ENCODE measurements at regions not wholly inside any gene's neighbourhood (a gene's known extent, or its start where the extent isn't known, plus 50 kb on each side); places are given as distances from the start of the nearest gene placed in this dataset.

- TF ChIP-seq EZH2 (IDR thresholded peaks at IDR 0.05; ENCODE audit: borderline replicate concordance, low read length) (no peak), CTCF (IDR thresholded peaks at IDR 0.05; ENCODE audit: low read length) (no peak)
- no peaks in the 10 kb centered on the region for H3K9me3 ChIP-seq (ENCODE audit: low read length)
- H3K4me3 ChIP-seq (ENCODE audit: low read depth, low read length, poor library complexity, severe bottlenecking) = no peak overlapping the region
- H2AFZ ChIP-seq (ENCODE audit: low read length) = no peak overlapping the region
- no peak overlapping the region for H3K27ac ChIP-seq (ENCODE audit: low read depth, low read length, poor library complexity, severe bottlenecking)
- H4K20me1 ChIP-seq (ENCODE audit: insufficient read depth, low read length) = no peaks in the 10 kb centered on the region
- H3K27me3 ChIP-seq (ENCODE audit: insufficient read depth, low read length) = no peaks in the 10 kb centered on the region
- H3K4me2 ChIP-seq (ENCODE audit: low read length) = no peak overlapping the region
- H3K9ac ChIP-seq (ENCODE audit: low read length) = no peak overlapping the region
- H3K4me1 ChIP-seq (ENCODE audit: insufficient read depth, low read length, severe bottlenecking) = no peaks in the 10 kb centered on the region
- H3K36me3 ChIP-seq (ENCODE audit: insufficient read depth, low read length) = no peaks in the 10 kb centered on the region
- H3K79me2 ChIP-seq (ENCODE audit: insufficient read depth, low read length) = no peaks in the 10 kb centered on the region
- H3F3A ChIP-seq (ENCODE audit: insufficient read depth, low read length) = no peaks in the 10 kb centered on the region
- no peaks in the 10 kb centered on the region for H3K9me2 ChIP-seq (ENCODE audit: low read depth, low read length)
Observed at GRCh38 chr3:101091489-101091888, 98.3 kb upstream of the ABI3BP start.

- Histone ChIP-seq H3K9ac (ENCODE audit: low read length) (no peak overlapping the region), H3K79me2 (ENCODE audit: insufficient read depth, low read length) (no peaks in the 10 kb centered on the region), H3K36me3 (ENCODE audit: insufficient read depth, low read length) (no peaks in the 10 kb centered on the region), H2AFZ (ENCODE audit: low read length) (no peak overlapping the region), H3K4me3 (ENCODE audit: low read depth, low read length, poor library complexity, severe bottlenecking) (no peak overlapping the region), H4K20me1 (ENCODE audit: insufficient read depth, low read length) (no peaks in the 10 kb centered on the region), H3K27me3 (ENCODE audit: insufficient read depth, low read length) (no peaks in the 10 kb centered on the region), H3K4me2 (ENCODE audit: low read length) (no peak overlapping the region), H3K4me1 (ENCODE audit: insufficient read depth, low read length, severe bottlenecking) (no peaks in the 10 kb centered on the region), H3K27ac (ENCODE audit: low read depth, low read length, poor library complexity, severe bottlenecking) (no peak overlapping the region), H3F3A (ENCODE audit: insufficient read depth, low read length) (no peaks in the 10 kb centered on the region), H3K9me3 (ENCODE audit: low read length) (no peaks in the 10 kb centered on the region), H3K9me2 (ENCODE audit: low read depth, low read length) (no peaks in the 10 kb centered on the region)
- TF ChIP-seq EZH2 (IDR thresholded peaks at IDR 0.05; ENCODE audit: borderline replicate concordance, low read length) (no peak), CTCF (IDR thresholded peaks at IDR 0.05; ENCODE audit: low read length) (no peak)
Observed at GRCh38 chr3:101085752-101086151, 92.5 kb upstream of the ABI3BP start.

GRCh38 chr3:101084404-101084803 lies 91.2 kb upstream of the ABI3BP start:
- no peaks in the 10 kb centered on the region for H3K9me3 ChIP-seq (ENCODE audit: low read length)
- H3K4me2 ChIP-seq (ENCODE audit: low read length) = no peak overlapping the region
- H3K79me2 ChIP-seq (ENCODE audit: insufficient read depth, low read length) = no peaks in the 10 kb centered on the region
- no peak overlapping the region for H3K9ac ChIP-seq (ENCODE audit: low read length)
- H3F3A ChIP-seq (ENCODE audit: insufficient read depth, low read length) = no peaks in the 10 kb centered on the region
- no peaks in the 10 kb centered on the region for H3K4me1 ChIP-seq (ENCODE audit: insufficient read depth, low read length, severe bottlenecking)
- no peaks in the 10 kb centered on the region for H4K20me1 ChIP-seq (ENCODE audit: insufficient read depth, low read length)
- no peak overlapping the region for H3K27ac ChIP-seq (ENCODE audit: low read depth, low read length, poor library complexity, severe bottlenecking)
- no peak overlapping the region for H2AFZ ChIP-seq (ENCODE audit: low read length)
- TF ChIP-seq CTCF (IDR thresholded peaks at IDR 0.05; ENCODE audit: low read length) (no peak), EZH2 (IDR thresholded peaks at IDR 0.05; ENCODE audit: borderline replicate concordance, low read length) (no peak)
- H3K9me2 ChIP-seq (ENCODE audit: low read depth, low read length) = no peaks in the 10 kb centered on the region
- H3K27me3 ChIP-seq (ENCODE audit: insufficient read depth, low read length) = no peaks in the 10 kb centered on the region
- H3K4me3 ChIP-seq (ENCODE audit: low read depth, low read length, poor library complexity, severe bottlenecking) = no peak overlapping the region
- H3K36me3 ChIP-seq (ENCODE audit: insufficient read depth, low read length) = no peaks in the 10 kb centered on the region

All from OCI-LY1 (cell line).